ENCODE measurements at regions not wholly inside any gene's neighbourhood (a gene's known extent, or its start where the extent isn't known, plus 50 kb on each side); places are given as distances from the start of the nearest gene placed in this dataset.
"Not testable (repeated sequence)": the region's sequence is repeated elsewhere in the genome, so short reads cannot be mapped to it uniquely, and the experiment has no call there.

GRCh38 chr2:89679254-89679653 is 987.8 kb downstream of the RPIA start:
- not testable (repeated sequence) for H3K4me1 ChIP-seq, H3K9me3 ChIP-seq, H3K27ac ChIP-seq, H3K4me3 ChIP-seq, H3K36me3 ChIP-seq, ATAC-seq
- H3K27me3 ChIP-seq, result peaks cover 28% of the 10 kb centered on the region
- 78 to 88% methylated on average over 4 of the region's 4 CpGs for WGBS, 2 donors (ENCODE audit: low coverage in 1 of 2)

Small RNAs in the stretch of these regions (small RNA-seq; reads per million reads assigned to genes)
- 0 reads per million in 4 donors for gene RF00001
